AG04450 (cell line): ENCODE measurements at regions not wholly inside any gene's neighbourhood (a gene's known extent, or its start where the extent isn't known, plus 50 kb on each side); places are given as distances from the start of the nearest gene placed in this dataset.

Source experiments
- CTCF ChIA-PET: fragments of 300-600, 350-600 bp; formaldehyde crosslinking; extraction: SDS; loops from one replicate; lab custom pipeline; 2022; ENCODE audit warnings: antibody characterized with exemption, inconsistent platforms; lab: Charles Lee
- POLR2A ChIA-PET: fragments of 350-600 bp; formaldehyde crosslinking; extraction: SDS; loops from one replicate; lab custom pipeline; 2021; ENCODE audit warnings: antibody characterized with exemption, inconsistent platforms; lab: Yijun Ruan, JAX
- DNase-seq: peaks from one replicate; pipeline ENCODE4 v3.0.0-alpha.2; 2011; ENCODE audit warnings: low read depth, low spot score
- H3K27ac ChIP-seq: one replicate; pipeline ENCODE4 v1.5.1; 2012; ENCODE audit warnings: low read depth, low read length, control low read depth
- H3K27me3 ChIP-seq: one replicate; pipeline ENCODE4 v1.6.0; 2012; ENCODE audit warnings: low read length; ENCODE audit not compliant: control insufficient read depth, insufficient read depth
- H3K4me3 ChIP-seq: 2 replicates; pipeline ENCODE4 v1.5.1; 2011; ENCODE audit warnings: mild to moderate bottlenecking, low read depth, low read length, control low read depth
- H3K9me3 ChIP-seq: 2 replicates; pipeline ENCODE4 v1.5.1; 2012; ENCODE audit warnings: low read length; ENCODE audit not compliant: control insufficient read depth, insufficient read depth
- TF ChIP-seq, protein P1 (sequence below): IDR thresholded peaks from 2 replicates; pipeline ENCODE4 v1.5.1; 2011; ENCODE audit warnings: low read depth, low read length, control low read depth, inconsistent platforms

DNA sequence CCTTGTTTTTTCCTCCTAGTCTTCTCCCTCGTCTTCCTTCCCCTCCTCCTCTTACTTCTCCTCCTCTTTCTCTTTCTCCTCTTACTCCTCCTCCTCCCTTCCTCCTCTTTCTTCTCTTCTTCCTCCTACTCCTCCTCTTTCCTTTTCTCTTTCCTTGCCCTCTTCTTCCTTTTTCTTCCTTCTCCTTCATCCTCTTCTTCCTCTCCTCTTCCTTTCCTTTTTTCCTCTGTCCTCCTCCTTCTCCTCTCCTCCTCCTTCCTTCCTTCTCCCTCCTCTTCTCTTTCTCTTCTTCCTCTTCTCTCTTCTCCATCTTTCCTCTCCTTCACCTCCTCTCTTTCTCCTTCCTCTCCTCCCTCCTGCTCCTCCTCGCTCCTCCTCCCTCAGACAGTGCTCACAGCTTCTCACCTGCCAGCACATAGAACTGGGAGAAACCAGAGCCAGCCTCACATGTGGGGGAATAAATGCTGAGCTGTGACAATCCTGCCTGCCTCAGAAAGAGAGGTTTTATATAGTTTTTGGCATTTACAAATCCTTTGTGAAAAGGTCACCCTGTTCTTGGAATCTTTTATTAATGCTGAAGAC, 84.3 kb upstream of the NLRP1 start:
- Histone ChIP-seq H3K9me3 (no peaks in the 10 kb centered on the region), H3K4me3 (no peak overlapping the region), H3K27me3 (peaks cover 4% of the 10 kb centered on the region), H3K27ac (no peak overlapping the region)
- POLR2A ChIA-PET = no interaction called here
- no peak for DNase-seq
- TF ChIP-seq, protein P1, sequence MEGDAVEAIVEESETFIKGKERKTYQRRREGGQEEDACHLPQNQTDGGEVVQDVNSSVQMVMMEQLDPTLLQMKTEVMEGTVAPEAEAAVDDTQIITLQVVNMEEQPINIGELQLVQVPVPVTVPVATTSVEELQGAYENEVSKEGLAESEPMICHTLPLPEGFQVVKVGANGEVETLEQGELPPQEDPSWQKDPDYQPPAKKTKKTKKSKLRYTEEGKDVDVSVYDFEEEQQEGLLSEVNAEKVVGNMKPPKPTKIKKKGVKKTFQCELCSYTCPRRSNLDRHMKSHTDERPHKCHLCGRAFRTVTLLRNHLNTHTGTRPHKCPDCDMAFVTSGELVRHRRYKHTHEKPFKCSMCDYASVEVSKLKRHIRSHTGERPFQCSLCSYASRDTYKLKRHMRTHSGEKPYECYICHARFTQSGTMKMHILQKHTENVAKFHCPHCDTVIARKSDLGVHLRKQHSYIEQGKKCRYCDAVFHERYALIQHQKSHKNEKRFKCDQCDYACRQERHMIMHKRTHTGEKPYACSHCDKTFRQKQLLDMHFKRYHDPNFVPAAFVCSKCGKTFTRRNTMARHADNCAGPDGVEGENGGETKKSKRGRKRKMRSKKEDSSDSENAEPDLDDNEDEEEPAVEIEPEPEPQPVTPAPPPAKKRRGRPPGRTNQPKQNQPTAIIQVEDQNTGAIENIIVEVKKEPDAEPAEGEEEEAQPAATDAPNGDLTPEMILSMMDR = no peak
- CTCF ChIA-PET = no interaction called here

DNA sequence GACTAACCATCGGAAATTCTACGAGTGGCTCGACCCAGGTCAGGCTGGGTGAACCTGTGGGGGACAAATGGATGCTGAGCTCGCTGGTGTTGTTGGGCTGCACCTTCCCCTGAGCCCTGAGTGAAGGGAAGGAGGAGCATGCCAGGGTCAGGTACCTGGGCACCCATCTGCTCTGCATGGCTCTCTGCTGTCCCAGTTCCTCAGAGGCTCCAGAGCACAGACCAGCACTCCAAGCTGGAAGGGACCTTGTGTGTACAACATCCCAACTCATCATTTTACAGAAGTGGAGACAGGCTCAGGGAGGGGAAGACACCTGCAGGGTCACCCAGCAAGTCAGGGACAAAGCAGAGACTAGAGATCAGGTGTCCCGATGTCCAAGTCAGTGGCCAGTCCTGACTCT, 84.9 kb upstream of the NLRP1 start:
- no peak for DNase-seq
- ChIA-PET CTCF (interaction anchor here (1.9 kb wide), 1 partner anchor 37 kb away, joined by 8 read pairs; no protein-coding TSS in a partner anchor), POLR2A (no interaction called here)
- TF ChIP-seq, protein P1 = no peak
- no peak overlapping the region for H3K4me3 ChIP-seq
- no peak overlapping the region for H3K27ac ChIP-seq
- H3K9me3 ChIP-seq = no peaks in the 10 kb centered on the region
- peaks cover 4% of the 10 kb centered on the region for H3K27me3 ChIP-seq

DNA sequence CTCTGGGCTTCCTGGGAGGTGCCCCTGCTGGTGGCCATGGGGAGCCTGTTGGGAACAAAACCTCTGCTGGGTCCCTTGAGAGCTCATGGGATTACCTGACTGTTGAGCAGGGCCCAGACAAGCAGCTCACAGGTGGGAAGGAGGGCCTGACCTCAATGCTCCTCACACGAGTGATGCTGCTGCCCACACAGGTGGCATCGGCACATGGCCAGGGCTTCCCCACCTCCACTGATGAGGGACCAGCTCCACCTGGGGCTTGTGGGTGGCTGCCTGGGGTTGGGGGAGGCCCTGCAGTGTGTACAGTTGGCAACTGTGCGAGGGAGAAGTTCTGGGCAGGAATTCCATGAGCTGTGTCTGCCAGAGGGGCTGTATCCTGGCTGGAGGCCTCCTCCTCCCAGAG, 87.8 kb upstream of the NLRP1 start:
- no peak for DNase-seq
- CTCF ChIA-PET = no interaction called here
- Histone ChIP-seq H3K4me3 (no peak overlapping the region), H3K27ac (no peak overlapping the region), H3K9me3 (no peaks in the 10 kb centered on the region), H3K27me3 (peaks cover 4% of the 10 kb centered on the region)
- POLR2A ChIA-PET = no interaction called here
- TF ChIP-seq, protein P1 = no peak

DNA sequence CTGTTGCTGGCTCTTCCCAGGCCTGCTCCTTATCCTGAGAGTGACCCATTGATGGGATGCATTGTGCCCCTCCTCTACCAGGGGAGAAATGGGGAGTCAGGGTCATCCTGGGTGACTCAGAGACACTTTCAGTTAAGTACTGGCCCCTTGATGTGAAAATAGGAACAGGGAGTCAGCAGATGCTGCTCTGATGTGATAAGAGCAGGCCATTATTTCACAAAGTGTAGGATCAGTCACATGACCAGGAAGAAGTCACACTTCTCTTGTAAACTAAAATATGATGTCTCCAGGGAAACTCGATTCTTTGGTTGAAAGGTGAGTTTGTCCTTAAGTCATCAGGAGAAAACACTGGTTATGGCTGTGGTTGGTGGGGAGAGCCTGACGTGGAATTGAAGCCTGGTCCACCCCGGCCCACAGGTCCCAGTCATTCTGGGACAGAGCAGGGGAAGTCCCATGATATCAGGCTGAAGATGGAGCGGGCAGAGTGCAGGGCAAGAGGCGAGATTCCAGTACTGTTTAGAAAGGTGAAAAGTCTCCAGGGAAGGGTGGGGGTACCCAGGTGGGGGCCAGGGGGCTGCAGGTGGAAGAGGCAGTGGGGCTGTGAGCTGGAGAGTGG, 88.6 kb upstream of the NLRP1 start:
- Histone ChIP-seq H3K27ac (no peak overlapping the region), H3K4me3 (no peak overlapping the region), H3K9me3 (no peaks in the 10 kb centered on the region), H3K27me3 (peaks cover 4% of the 10 kb centered on the region)
- TF ChIP-seq, protein P1 = no peak
- CTCF ChIA-PET = no interaction called here
- no peak for DNase-seq
- POLR2A ChIA-PET = no interaction called here

DNA sequence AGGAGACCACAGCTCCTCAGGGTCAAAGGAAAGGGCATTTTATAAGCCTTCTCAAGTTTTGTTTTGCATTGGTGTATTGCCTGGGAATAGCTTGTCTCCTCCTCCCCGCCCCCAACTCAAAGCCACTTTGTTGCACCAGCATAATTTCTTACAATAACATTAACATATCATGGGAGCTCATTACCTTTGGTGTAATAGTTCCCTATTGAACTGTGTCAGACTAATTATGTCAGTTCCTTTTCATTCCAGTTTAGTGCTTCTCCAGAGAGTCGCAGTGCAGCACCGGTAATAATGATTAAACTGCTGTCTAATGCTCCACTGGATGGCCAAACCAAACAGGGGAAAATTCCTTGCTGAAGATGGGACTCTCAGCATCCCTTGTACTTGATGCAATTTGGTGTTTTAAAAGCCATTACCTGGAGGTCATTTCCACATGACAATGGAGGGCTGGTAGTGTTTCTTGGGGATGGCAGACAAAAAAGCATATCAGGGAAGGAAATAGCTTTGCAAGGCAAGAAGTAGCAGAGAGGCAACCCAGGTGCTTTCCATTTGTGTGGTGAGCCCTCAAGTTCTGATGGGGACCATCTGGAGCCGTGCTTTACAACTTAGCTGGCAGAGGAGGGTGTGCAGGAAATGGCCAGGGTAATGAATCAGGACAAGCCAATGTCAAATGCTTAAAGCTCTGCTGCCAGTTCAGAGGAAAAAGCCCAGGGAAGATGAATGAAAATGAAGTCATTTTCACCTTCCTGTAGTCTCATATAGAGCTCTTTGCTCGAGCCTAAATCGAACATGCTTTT, 91.5 kb upstream of the NLRP1 start:
- no peak overlapping the region for H3K4me3 ChIP-seq
- ChIA-PET CTCF (no interaction called here), POLR2A (no interaction called here)
- H3K27me3 ChIP-seq = peaks cover 4% of the 10 kb centered on the region
- H3K9me3 ChIP-seq = no peaks in the 10 kb centered on the region
- TF ChIP-seq, protein P1 = no peak
- no peak for DNase-seq
- H3K27ac ChIP-seq = no peak overlapping the region
